ENCODE measurements at regions not wholly inside any gene's neighbourhood (a gene's known extent, or its start where the extent isn't known, plus 50 kb on each side); places are given as distances from the start of the nearest gene placed in this dataset.

DNA sequence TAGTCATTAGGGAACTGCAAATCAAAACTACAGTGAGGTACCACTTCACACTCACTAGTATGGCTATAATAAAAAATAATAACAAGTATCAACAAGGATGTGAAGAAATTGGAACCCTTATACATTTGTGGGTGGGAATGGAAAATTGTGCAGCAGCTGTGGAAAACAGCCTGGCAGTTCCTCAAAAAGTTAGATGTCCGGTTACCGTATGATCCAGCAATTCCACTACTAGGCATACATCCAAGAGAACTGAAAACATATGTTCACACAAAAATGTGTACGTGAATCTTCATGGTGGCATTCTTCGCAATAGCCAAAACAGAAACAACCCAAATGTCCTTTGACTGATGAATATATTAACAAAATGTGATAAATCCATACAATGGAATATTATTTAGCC, 187.9 kb upstream of the LYSMD4 start:
- DNase-seq (no peak), ATAC-seq (ENCODE audit: low read depth) (no peak)
- Mint-ChIP-seq H3K27me3 (peaks cover 39% of the 10 kb centered on the region), H3K27ac (no peak overlapping the region), H3K4me3 (no peak overlapping the region), H3K4me1 (peaks cover 6% of the 10 kb centered on the region), H3K9me3 (no peaks in the 10 kb centered on the region), H3K36me3 (no peaks in the 10 kb centered on the region)
- POLR2A ChIA-PET: no interaction called here

GRCh38 chr15:99918072-99918471, 184.8 kb upstream of the LYSMD4 start:
- Mint-ChIP-seq H3K27me3 (peaks cover 20% of the 10 kb centered on the region), H3K27ac (no peak overlapping the region), H3K4me1 (no peaks in the 10 kb centered on the region), H3K36me3 (no peaks in the 10 kb centered on the region), H3K4me3 (no peak overlapping the region), H3K9me3 (no peaks in the 10 kb centered on the region)
- DNase-seq: no peak
- ATAC-seq (ENCODE audit: low read depth): no peak
- POLR2A ChIA-PET: no interaction called here

DNA sequence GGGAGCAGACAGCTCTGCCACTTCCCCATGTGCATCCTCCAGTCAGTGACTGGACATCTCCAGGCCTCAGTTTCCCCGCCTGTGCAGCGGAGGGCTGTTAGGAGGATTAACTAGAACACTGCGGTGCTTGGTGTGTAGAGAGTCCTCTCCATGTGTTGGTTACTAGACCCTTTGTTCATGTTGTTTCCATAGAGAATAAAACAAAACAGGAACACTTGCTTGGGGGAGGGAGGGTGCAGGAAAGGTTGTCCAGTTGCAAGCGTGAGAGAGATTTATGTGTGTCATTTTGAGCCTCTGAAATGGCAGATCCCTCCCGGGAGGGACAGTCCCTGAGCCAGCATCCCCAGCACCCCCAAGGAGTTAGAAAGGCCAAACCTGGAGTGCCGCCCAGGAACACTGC, 184.0 kb upstream of the LYSMD4 start:
- Mint-ChIP-seq H3K9me3 (no peaks in the 10 kb centered on the region), H3K4me3 (no peak overlapping the region), H3K4me1 (peaks cover 1% of the 10 kb centered on the region), H3K36me3 (no peaks in the 10 kb centered on the region), H3K27ac (no peak overlapping the region), H3K27me3 (peaks cover 18% of the 10 kb centered on the region)
- POLR2A ChIA-PET: no interaction called here
- no peak for ATAC-seq (ENCODE audit: low read depth)
- no peak for DNase-seq

- Mint-ChIP-seq H3K4me1 (peaks cover 1% of the 10 kb centered on the region), H3K36me3 (no peaks in the 10 kb centered on the region), H3K4me3 (no peak overlapping the region), H3K9me3 (no peaks in the 10 kb centered on the region), H3K27ac (no peak overlapping the region), H3K27me3 (peaks cover 18% of the 10 kb centered on the region)
- no peak for ATAC-seq (ENCODE audit: low read depth)
- no peak for DNase-seq
- POLR2A ChIA-PET: no interaction called here
These were observed 183.5 kb upstream of the LYSMD4 start for GRCh38 chr15:99916668-99917223.

DNA sequence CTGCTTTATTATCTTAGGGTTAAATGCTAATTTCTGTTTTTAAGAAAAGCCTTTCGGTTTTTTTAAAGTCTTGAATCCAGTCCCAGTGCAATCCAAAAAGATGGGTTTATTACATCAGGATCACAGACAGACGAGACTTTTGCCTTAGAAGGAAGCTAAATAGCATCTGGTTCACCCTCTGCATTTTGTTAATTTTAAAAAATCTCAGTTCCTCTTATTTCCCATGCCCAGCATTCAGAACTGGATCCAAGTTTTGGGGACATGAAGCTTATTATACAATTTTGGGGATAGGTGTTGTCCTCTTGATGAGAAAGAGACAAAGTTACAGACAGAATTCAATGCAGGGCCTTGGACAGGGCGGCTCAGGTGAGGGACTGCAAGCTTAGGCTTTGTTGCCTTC, 181.5 kb upstream of the LYSMD4 start:
- ATAC-seq (ENCODE audit: low read depth) (no peak), DNase-seq (no peak)
- Mint-ChIP-seq H3K36me3 (no peaks in the 10 kb centered on the region), H3K9me3 (no peaks in the 10 kb centered on the region), H3K4me1 (peaks cover 1% of the 10 kb centered on the region), H3K27me3 (peaks cover 6% of the 10 kb centered on the region), H3K4me3 (no peak overlapping the region), H3K27ac (no peak overlapping the region)
- POLR2A ChIA-PET: no interaction called here

DNA sequence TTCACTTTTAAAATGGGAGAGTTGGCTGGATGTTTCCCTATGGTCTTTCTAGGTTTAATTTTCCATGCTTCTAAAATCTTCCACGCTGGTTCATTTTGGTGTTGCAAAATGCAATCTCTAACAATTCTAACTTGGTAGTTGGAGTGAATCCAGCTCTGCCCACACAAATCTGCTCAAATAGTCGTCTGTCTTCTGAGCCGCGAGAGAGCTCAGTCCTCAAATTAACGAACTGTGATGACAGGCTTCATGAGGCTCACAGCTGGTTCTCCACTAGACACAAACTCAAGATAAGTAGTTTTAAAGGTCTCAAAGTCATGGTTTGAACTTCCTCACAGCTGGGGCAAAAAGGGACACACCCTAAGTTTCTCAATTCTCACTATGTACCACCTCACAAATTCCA, 178.6 kb upstream of the LYSMD4 start:
- H3K27me3 Mint-ChIP-seq: no peaks in the 10 kb centered on the region
- H3K36me3 Mint-ChIP-seq: no peaks in the 10 kb centered on the region
- no peak overlapping the region for H3K4me3 Mint-ChIP-seq
- DNase-seq (no peak), ATAC-seq (ENCODE audit: low read depth) (no peak)
- H3K27ac Mint-ChIP-seq: no peak overlapping the region
- H3K9me3 Mint-ChIP-seq: no peaks in the 10 kb centered on the region
- POLR2A ChIA-PET: no interaction called here
- peaks cover 1% of the 10 kb centered on the region for H3K4me1 Mint-ChIP-seq

DNA sequence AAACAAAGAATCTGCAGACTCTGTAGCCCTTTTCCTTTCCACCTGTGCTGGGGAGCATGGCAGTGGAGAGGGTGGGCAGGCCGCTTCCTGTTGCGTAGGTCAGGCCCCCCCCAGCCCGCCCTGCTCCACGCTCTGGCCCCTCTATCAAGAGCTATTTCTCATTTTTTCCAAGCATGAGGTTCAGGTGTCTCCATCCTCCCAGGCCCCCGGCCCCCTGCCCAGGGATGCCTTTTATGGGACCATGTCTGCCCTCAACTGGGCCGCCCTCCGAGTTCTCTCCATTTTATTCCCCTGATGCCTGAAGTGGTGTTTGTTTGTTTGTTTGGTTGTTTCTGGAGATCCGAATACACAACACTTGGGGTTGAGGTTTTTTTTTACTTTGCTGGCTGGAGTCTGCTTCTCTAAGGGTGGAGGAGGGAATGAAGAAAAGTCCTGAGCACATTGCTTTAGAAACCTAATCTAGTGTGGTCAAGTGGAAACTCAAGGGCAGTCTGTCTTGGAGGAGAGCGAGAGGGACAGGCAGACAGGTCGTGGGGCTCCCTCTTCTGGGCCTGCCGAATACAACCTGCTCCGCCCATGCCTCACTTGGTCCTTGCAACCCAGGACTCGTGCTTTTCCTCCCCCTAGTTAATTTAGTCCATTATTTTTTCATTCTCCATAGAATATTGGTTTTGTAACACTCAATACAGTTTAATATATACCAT, 176.5 kb upstream of the LYSMD4 start:
- H3K4me1 Mint-ChIP-seq: peaks cover 1% of the 10 kb centered on the region
- DNase-seq (no peak), ATAC-seq (ENCODE audit: low read depth) (no peak)
- H3K27ac Mint-ChIP-seq: no peak overlapping the region
- H3K9me3 Mint-ChIP-seq: no peaks in the 10 kb centered on the region
- POLR2A ChIA-PET: no interaction called here
- H3K27me3 Mint-ChIP-seq: no peaks in the 10 kb centered on the region
- no peaks in the 10 kb centered on the region for H3K36me3 Mint-ChIP-seq
- no peak overlapping the region for H3K4me3 Mint-ChIP-seq

GRCh38 chr15:99907698-99908097, 174.5 kb upstream of the LYSMD4 start:
- DNase-seq: no peak
- no peaks in the 10 kb centered on the region for H3K27me3 Mint-ChIP-seq
- no peak overlapping the region for H3K27ac Mint-ChIP-seq
- H3K9me3 Mint-ChIP-seq: no peaks in the 10 kb centered on the region
- POLR2A ChIA-PET: no interaction called here
- ATAC-seq (ENCODE audit: low read depth): no peak
- H3K36me3 Mint-ChIP-seq: no peaks in the 10 kb centered on the region
- H3K4me1 Mint-ChIP-seq: peaks cover 1% of the 10 kb centered on the region
- H3K4me3 Mint-ChIP-seq: no peak overlapping the region

DNA sequence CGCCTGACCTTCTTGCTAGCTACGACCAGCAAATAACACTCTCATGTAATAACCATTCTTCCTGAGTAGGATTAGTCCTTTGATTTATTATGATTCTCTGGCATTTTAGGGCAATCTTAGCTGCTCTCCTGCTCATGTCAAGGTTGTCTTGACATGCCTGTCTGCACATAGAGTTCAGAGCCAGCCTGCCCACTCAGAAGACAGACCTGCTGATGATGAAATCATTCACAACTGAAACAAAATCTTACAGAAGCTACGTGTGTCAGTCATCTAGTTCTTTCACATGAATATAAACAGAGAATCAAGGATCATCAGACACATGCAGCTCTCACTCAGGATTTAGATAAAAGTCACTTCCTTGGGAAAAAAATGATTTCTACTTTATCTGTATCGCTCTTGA, 173.6 kb upstream of the LYSMD4 start:
- H3K36me3 Mint-ChIP-seq: no peaks in the 10 kb centered on the region
- DNase-seq (no peak), ATAC-seq (ENCODE audit: low read depth) (no peak)
- H3K27ac Mint-ChIP-seq: no peak overlapping the region
- H3K27me3 Mint-ChIP-seq: no peaks in the 10 kb centered on the region
- no peaks in the 10 kb centered on the region for H3K9me3 Mint-ChIP-seq
- H3K4me1 Mint-ChIP-seq: no peaks in the 10 kb centered on the region
- H3K4me3 Mint-ChIP-seq: no peak overlapping the region
- POLR2A ChIA-PET: no interaction called here

DNA sequence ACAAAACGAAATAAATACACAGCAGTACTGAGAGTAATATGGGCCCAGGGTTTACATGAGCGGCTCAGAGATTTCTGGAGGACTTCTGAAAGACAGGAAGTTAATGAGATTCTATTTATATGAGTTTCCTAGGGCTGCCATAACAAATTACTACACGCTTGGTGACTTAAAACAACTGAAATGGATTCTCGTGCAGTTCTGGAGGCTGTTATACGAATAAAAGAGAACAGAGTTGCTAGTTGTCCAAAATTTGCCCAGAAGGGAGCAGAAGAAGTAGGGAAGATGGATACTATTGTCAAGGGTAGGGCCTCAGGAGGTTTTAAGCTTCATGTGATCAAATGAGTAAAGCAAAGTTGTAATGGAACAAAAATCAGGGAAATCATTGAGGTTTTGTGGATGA, 173.1 kb upstream of the LYSMD4 start:
- Mint-ChIP-seq H3K27me3 (no peaks in the 10 kb centered on the region), H3K4me3 (no peak overlapping the region), H3K4me1 (no peaks in the 10 kb centered on the region), H3K27ac (no peak overlapping the region), H3K36me3 (no peaks in the 10 kb centered on the region), H3K9me3 (no peaks in the 10 kb centered on the region)
- POLR2A ChIA-PET: no interaction called here
- DNase-seq (no peak), ATAC-seq (ENCODE audit: low read depth) (no peak)

DNA sequence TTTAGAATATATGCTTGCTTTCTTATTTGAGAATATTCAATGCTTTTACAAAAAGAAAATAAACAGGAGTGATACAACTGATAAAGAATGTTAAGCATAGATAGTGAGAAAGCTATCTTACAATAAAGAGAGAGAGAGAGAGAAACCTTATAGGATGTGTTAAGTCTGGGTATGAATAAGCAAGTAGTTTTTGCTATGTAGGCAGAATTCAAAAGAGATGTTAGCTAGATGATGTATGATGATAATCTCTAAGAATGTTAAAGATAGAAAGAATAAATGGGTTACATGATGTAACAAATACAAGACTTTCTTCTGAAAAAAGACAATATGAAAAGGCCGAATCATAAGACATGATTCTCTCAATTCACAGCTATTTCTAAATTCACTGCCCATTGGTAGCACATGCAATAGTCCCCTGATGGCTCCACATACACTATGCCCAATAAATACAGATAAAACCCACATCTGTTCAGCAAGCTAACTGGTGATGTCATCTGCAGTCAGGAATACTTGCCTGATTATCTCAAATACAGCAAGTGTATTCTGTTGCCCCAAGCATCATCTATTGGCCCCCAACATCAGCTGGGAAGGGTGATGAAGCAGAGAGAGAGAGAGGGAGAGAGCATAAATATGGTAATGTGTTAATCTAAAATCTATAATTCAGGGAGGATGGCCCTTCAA, 169.2 kb upstream of the LYSMD4 start:
- peaks cover 4% of the 10 kb centered on the region for H3K9me3 Mint-ChIP-seq
- H3K27ac Mint-ChIP-seq: no peak overlapping the region
- H3K4me1 Mint-ChIP-seq: no peaks in the 10 kb centered on the region
- no peaks in the 10 kb centered on the region for H3K27me3 Mint-ChIP-seq
- no peak for ATAC-seq (ENCODE audit: low read depth)
- DNase-seq: no peak
- POLR2A ChIA-PET: no interaction called here
- H3K4me3 Mint-ChIP-seq: no peak overlapping the region
- H3K36me3 Mint-ChIP-seq: no peaks in the 10 kb centered on the region

- POLR2A ChIA-PET: no interaction called here
- peaks cover 3% of the 10 kb centered on the region for H3K27me3 Mint-ChIP-seq
- ATAC-seq (ENCODE audit: low read depth): no peak
- peaks cover 4% of the 10 kb centered on the region for H3K9me3 Mint-ChIP-seq
- H3K36me3 Mint-ChIP-seq: no peaks in the 10 kb centered on the region
- no peak overlapping the region for H3K4me3 Mint-ChIP-seq
- no peaks in the 10 kb centered on the region for H3K4me1 Mint-ChIP-seq
- no peak for DNase-seq
- no peak overlapping the region for H3K27ac Mint-ChIP-seq
These were observed 162.7 kb upstream of the LYSMD4 start for GRCh38 chr15:99895956-99896311.

DNA sequence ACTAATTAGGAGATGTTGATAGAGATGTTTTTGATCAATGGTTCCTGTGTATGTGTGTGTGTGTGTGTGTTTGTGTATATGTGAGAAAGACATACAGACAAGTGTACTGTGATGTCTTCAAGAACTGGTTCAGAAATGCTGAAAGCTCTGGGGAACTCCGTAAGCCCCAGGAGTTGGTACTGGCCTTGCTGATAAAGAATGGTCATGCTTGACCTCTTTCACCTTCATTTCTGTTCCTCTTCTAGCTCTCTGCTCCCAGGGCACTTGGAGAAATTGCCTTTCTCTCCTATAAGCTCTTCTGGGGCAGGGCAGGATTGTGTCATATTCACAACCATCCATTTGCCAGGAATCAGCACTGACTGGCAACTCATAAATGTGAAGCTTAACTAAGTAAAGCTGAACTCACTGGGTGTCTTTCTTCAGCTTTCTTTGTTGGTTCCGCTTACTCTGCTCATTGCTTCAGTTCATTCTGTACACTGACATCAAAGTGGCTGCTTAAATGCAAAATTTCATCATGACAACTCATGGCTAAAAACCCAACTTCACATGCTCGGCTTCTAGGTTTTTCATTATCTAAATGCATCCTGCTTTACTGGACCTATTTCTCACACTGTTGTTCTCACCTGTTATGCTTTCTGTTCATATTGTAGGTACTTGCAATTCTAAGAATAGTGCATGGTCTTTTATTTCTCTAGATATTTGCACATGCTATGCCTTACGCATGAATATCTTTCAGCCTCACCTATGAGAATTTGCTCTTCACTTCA, 162.1 kb upstream of the LYSMD4 start:
- Mint-ChIP-seq H3K27ac (no peak overlapping the region), H3K4me1 (no peaks in the 10 kb centered on the region), H3K36me3 (no peaks in the 10 kb centered on the region), H3K4me3 (no peak overlapping the region), H3K9me3 (peaks cover 4% of the 10 kb centered on the region), H3K27me3 (peaks cover 3% of the 10 kb centered on the region)
- POLR2A ChIA-PET: no interaction called here
- DNase-seq (no peak), ATAC-seq (ENCODE audit: low read depth) (no peak)

DNA sequence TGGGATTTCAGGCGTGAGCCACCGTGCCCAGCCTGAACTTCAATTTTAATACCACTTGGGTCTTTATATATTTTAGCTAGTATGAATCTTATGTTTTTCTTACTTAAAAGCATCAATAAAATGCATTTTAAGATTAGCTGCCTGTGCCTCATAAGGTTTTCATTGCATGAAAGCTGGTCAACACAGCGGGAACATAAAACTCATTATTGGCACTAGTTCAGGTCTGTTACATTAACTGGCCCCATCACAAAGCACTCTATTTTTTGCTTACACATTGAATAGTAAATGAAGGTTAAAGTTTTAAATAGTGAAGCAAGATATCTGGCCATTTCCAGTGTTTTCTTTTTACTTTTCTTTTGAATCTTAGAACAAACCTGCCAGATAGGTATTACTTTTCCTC, 145.6 kb upstream of the LYSMD4 start:
- no peak overlapping the region for H3K27ac Mint-ChIP-seq
- POLR2A ChIA-PET: no interaction called here
- H3K4me3 Mint-ChIP-seq: no peak overlapping the region
- DNase-seq: no peak
- no peak for ATAC-seq (ENCODE audit: low read depth)
- no peaks in the 10 kb centered on the region for H3K4me1 Mint-ChIP-seq
- no peaks in the 10 kb centered on the region for H3K36me3 Mint-ChIP-seq
- H3K9me3 Mint-ChIP-seq: no peaks in the 10 kb centered on the region
- no peaks in the 10 kb centered on the region for H3K27me3 Mint-ChIP-seq

All from activated naive CD8-positive, alpha-beta T cell treated with anti-CD3 and anti-CD28 coated beads, Interleukin-2, amount 10 ng/mL, durations not matched to agents 7 days and 5 days (primary cell).